ENCODE measurements at regions not wholly inside any gene's neighbourhood (a gene's known extent, or its start where the extent isn't known, plus 50 kb on each side); places are given as distances from the start of the nearest gene placed in this dataset.
"Not testable (repeated sequence)": the region's sequence is repeated elsewhere in the genome, so short reads cannot be mapped to it uniquely, and the experiment has no call there.

- TF ChIP-seq RARB (CRISPR knock-in tag; IDR thresholded peaks at IDR 0.05) (no peak), CSDC2 (CRISPR knock-in tag; IDR thresholded peaks at IDR 0.05) (no peak), TOX (CRISPR knock-in tag; IDR thresholded peaks at IDR 0.05; ENCODE audit: borderline replicate concordance) (no peak), ZNF8 (CRISPR knock-in tag; IDR thresholded peaks at IDR 0.05) (no peak), ARNTL (CRISPR knock-in tag; IDR thresholded peaks at IDR 0.05; ENCODE audit: borderline replicate concordance, low read depth) (no peak), CSRNP3 (CRISPR knock-in tag; IDR thresholded peaks at IDR 0.05) (no peak), ZNF565 (CRISPR knock-in tag; conservative IDR thresholded peaks at IDR 0.05; ENCODE audit: low read depth) (no peak), BACH2 (CRISPR knock-in tag; IDR thresholded peaks at IDR 0.05; ENCODE audit: borderline replicate concordance) (no peak), ZFP3 (CRISPR knock-in tag; IDR thresholded peaks at IDR 0.05) (no peak), ZC3H10 (CRISPR knock-in tag; IDR thresholded peaks at IDR 0.05) (no peak), TCF4 (CRISPR knock-in tag; IDR thresholded peaks at IDR 0.05; ENCODE audit: borderline replicate concordance) (no peak), ZNF70 (CRISPR knock-in tag; IDR thresholded peaks at IDR 0.05) (no peak), ESRRG (CRISPR knock-in tag; IDR thresholded peaks at IDR 0.05) (no peak), ZFP30 (CRISPR knock-in tag; IDR thresholded peaks at IDR 0.05) (no peak), ISL1 (CRISPR knock-in tag; IDR thresholded peaks at IDR 0.05) (no peak), OSR1 (CRISPR knock-in tag; IDR thresholded peaks at IDR 0.05) (no peak), GLIS3 (CRISPR knock-in tag; IDR thresholded peaks at IDR 0.05) (no peak), TSHZ2 (CRISPR knock-in tag; IDR thresholded peaks at IDR 0.05) (no peak)
- TF ChIP-seq, protein P1, sequence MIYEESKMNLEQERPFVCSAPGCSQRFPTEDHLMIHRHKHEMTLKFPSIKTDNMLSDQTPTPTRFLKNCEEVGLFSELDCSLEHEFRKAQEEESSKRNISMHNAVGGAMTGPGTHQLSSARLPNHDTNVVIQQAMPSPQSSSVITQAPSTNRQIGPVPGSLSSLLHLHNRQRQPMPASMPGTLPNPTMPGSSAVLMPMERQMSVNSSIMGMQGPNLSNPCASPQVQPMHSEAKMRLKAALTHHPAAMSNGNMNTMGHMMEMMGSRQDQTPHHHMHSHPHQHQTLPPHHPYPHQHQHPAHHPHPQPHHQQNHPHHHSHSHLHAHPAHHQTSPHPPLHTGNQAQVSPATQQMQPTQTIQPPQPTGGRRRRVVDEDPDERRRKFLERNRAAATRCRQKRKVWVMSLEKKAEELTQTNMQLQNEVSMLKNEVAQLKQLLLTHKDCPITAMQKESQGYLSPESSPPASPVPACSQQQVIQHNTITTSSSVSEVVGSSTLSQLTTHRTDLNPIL (CRISPR knock-in tag; IDR thresholded peaks at IDR 0.05; ENCODE audit: low read depth): no peak
- ATAC-seq: no peak
These were observed 73.5 kb upstream of the KIF2B start for GRCh38 chr17:53749178-53749577.

- ATAC-seq: not testable (repeated sequence)
These were observed 74.4 kb upstream of the KIF2B start for GRCh38 chr17:53748159-53748820.

- no peak for ATAC-seq
- TF ChIP-seq ZNF70 (CRISPR knock-in tag; IDR thresholded peaks at IDR 0.05) (no peak), GLIS3 (CRISPR knock-in tag; IDR thresholded peaks at IDR 0.05) (no peak), TSHZ2 (CRISPR knock-in tag; IDR thresholded peaks at IDR 0.05) (no peak), ZFP30 (CRISPR knock-in tag; IDR thresholded peaks at IDR 0.05) (no peak), TCF4 (CRISPR knock-in tag; IDR thresholded peaks at IDR 0.05; ENCODE audit: borderline replicate concordance) (no peak), RARB (CRISPR knock-in tag; IDR thresholded peaks at IDR 0.05) (no peak), ZNF8 (CRISPR knock-in tag; IDR thresholded peaks at IDR 0.05) (no peak)
- TF ChIP-seq, protein P1 (CRISPR knock-in tag; IDR thresholded peaks at IDR 0.05; ENCODE audit: low read depth): no peak
These were observed 82.4 kb upstream of the KIF2B start for GRCh38 chr17:53740312-53740711.

Data from SK-N-SH treated with all-trans-retinoic acid at 6 μM for 48 hours (cell line).